H9 (cell line): ENCODE measurements at regions not wholly inside any gene's neighbourhood (a gene's known extent, or its start where the extent isn't known, plus 50 kb on each side); places are given as distances from the start of the nearest gene placed in this dataset.

Experiments
- DNase-seq: peaks from one replicate; pipeline ENCODE4 v3.0.0-alpha.2; 2017
- H2AFZ ChIP-seq: one replicate; pipeline ENCODE4 v1.6.1; 2013; ENCODE audit warnings: mild to moderate bottlenecking, low read length, control low read depth, moderate library complexity
- H2AK5ac ChIP-seq: 2 replicates; pipeline ENCODE4 v1.6.1; 2013; ENCODE audit warnings: low read length, control low read depth, mixed read lengths; ENCODE audit not compliant: insufficient read length
- H2BK120ac ChIP-seq: one replicate; pipeline ENCODE4 v1.6.1; 2013; ENCODE audit warnings: low read depth, mild to moderate bottlenecking, low read length, control low read depth, inconsistent platforms; ENCODE audit not compliant: poor library complexity, severe bottlenecking
- H2BK12ac ChIP-seq: 2 replicates; pipeline ENCODE4 v1.6.1; 2013; ENCODE audit warnings: low read length, control low read depth, mixed read lengths, low read depth; ENCODE audit not compliant: insufficient read length
- H2BK15ac ChIP-seq: 2 replicates; pipeline ENCODE4 v1.6.1; 2013; ENCODE audit warnings: low read depth, low read length, control low read depth
- H2BK20ac ChIP-seq: one replicate; pipeline ENCODE4 v1.6.1; 2013; ENCODE audit warnings: low read depth, mild to moderate bottlenecking, low read length, control low read depth, inconsistent platforms; ENCODE audit not compliant: poor library complexity, severe bottlenecking
- H2BK5ac ChIP-seq: 2 replicates; pipeline ENCODE4 v1.6.1; 2013; ENCODE audit warnings: low read length, control low read depth, mixed read lengths; ENCODE audit not compliant: insufficient read length
- H3K14ac ChIP-seq: 2 replicates; pipeline ENCODE4 v1.6.1; 2013; ENCODE audit warnings: low read length, control low read depth; ENCODE audit not compliant: insufficient read depth
- H3K18ac ChIP-seq: 2 replicates; pipeline ENCODE4 v1.6.1; 2013; ENCODE audit warnings: low read depth, mild to moderate bottlenecking, mixed read lengths, low read length, control low read depth; ENCODE audit not compliant: insufficient read length
- H3K23ac ChIP-seq: 2 replicates; pipeline ENCODE4 v1.6.1; 2013; ENCODE audit warnings: low read length, control low read depth, mixed read lengths, low read depth; ENCODE audit not compliant: insufficient read length
- H3K23me2 ChIP-seq: 2 replicates; pipeline ENCODE4 v1.6.1; 2013; ENCODE audit warnings: low read depth, mild to moderate bottlenecking, mixed read lengths, low read length, control low read depth; ENCODE audit not compliant: insufficient read length, poor library complexity, severe bottlenecking
- H3K27ac ChIP-seq: 2 replicates; pipeline ENCODE4 v1.5.1; 2013; ENCODE audit warnings: low read length, control low read depth, mixed read lengths, low read depth; ENCODE audit not compliant: insufficient read length
- H3K27me3 ChIP-seq: 2 replicates; pipeline ENCODE4 v1.6.1; 2013; ENCODE audit warnings: low read length, control low read depth, inconsistent platforms; ENCODE audit not compliant: insufficient read depth
- H3K4ac ChIP-seq: 2 replicates; pipeline ENCODE4 v1.6.1; 2013; ENCODE audit warnings: low read depth, mild to moderate bottlenecking, control low read depth, inconsistent platforms, low read length, moderate library complexity
- H3K4me1 ChIP-seq: 2 replicates; pipeline ENCODE4 v1.6.1; 2013; ENCODE audit warnings: low read length, control low read depth, inconsistent platforms; ENCODE audit not compliant: insufficient read depth
- H3K4me2 ChIP-seq: 2 replicates; pipeline ENCODE4 v1.6.1; 2013; ENCODE audit warnings: low read length, control low read depth, mixed read lengths; ENCODE audit not compliant: insufficient read length, insufficient read depth
- H3K56ac ChIP-seq: 2 replicates; pipeline ENCODE4 v1.6.1; 2013; ENCODE audit warnings: low read depth, mild to moderate bottlenecking, mixed read lengths, low read length, control low read depth; ENCODE audit not compliant: insufficient read length
- H3K79me1 ChIP-seq: 2 replicates; pipeline ENCODE4 v1.6.1; 2013; ENCODE audit warnings: low read depth, mild to moderate bottlenecking, moderate library complexity, low read length, control low read depth, inconsistent platforms; ENCODE audit not compliant: insufficient read depth, poor library complexity, severe bottlenecking
- H3K79me2 ChIP-seq: 2 replicates; pipeline ENCODE4 v1.6.1; 2013; ENCODE audit warnings: low read length, control low read depth, inconsistent platforms; ENCODE audit not compliant: insufficient read depth
- H3K9ac ChIP-seq: 2 replicates; pipeline ENCODE4 v1.6.1; 2013; ENCODE audit warnings: low read length, control low read depth, mixed read lengths; ENCODE audit not compliant: insufficient read length; ENCODE audit errors: extremely low read depth
- H3K9me3 ChIP-seq: one replicate; pipeline ENCODE4 v1.6.1; 2013; ENCODE audit warnings: low read depth, low read length, inconsistent platforms; ENCODE audit not compliant: control insufficient read depth
- H3T11ph ChIP-seq: one replicate; pipeline ENCODE4 v1.6.1; 2013; ENCODE audit warnings: mild to moderate bottlenecking, low read length, control low read depth, inconsistent platforms
- H4K20me1 ChIP-seq: one replicate; pipeline ENCODE4 v1.6.1; 2013; ENCODE audit not compliant: control insufficient read depth, insufficient read length, insufficient read depth
- H4K5ac ChIP-seq: 2 replicates; pipeline ENCODE4 v1.6.1; 2013; ENCODE audit warnings: low read depth, mild to moderate bottlenecking, mixed read lengths, low read length, control low read depth; ENCODE audit not compliant: insufficient read length
- H4K8ac ChIP-seq: replicated peaks from 2 replicates; pipeline ENCODE4 v1.6.1; 2013; ENCODE audit warnings: low read length, control low read depth, mixed read lengths, low read depth; ENCODE audit not compliant: insufficient read length
- H4K91ac ChIP-seq: 2 replicates; pipeline ENCODE4 v1.6.1; 2013; ENCODE audit warnings: low read depth, mild to moderate bottlenecking, moderate library complexity, mixed read lengths, low read length, control low read depth; ENCODE audit not compliant: insufficient read length
- H3K27ac Mint-ChIP-seq, 3 experiments: 2 replicates in 2 of 3; 3 replicates in 1 of 3; pipeline ENCODE4 v1.8.0; 2020 to 2021; ENCODE audit warnings: mixed read lengths in 3 of 3, mild to moderate bottlenecking in 1 of 3, moderate library complexity in 1 of 3
- H3K27me3 Mint-ChIP-seq: 2 replicates; pipeline ENCODE4 v1.8.0; 2021; ENCODE audit warnings: low read depth, mild to moderate bottlenecking, moderate library complexity, mixed read lengths
- H3K36me3 Mint-ChIP-seq, 3 experiments: 2 replicates in 2 of 3; 3 replicates in 1 of 3; pipeline ENCODE4 v1.8.0; 2020 to 2021; ENCODE audit warnings: low read depth in 3 of 3, mixed read lengths in 3 of 3; ENCODE audit not compliant: insufficient read depth in 1 of 3
- H3K4me1 Mint-ChIP-seq, 2 experiments: 2 replicates each; pipeline ENCODE4 v1.8.0; 2020; ENCODE audit warnings: mixed read lengths in 2 of 2
- H3K4me3 Mint-ChIP-seq, 2 experiments: 2 replicates in 1 of 2; 3 replicates in 1 of 2; pipeline ENCODE4 v1.8.0; 2020 to 2021; ENCODE audit warnings: mild to moderate bottlenecking in 2 of 2, mixed read lengths in 2 of 2, moderate library complexity in 1 of 2
- H3K9me3 Mint-ChIP-seq, 2 experiments: 2 replicates in 1 of 2; 3 replicates in 1 of 2; pipeline ENCODE4 v1.8.0; 2020; ENCODE audit warnings: mild to moderate bottlenecking in 2 of 2, mixed read lengths in 2 of 2, moderate library complexity in 1 of 2
- CTCF ChIP-seq: fragments of 200-600 bp; sonication (generic); conservative IDR thresholded peaks from 3 replicates; pipeline ENCODE4 v1.8.0; 2021; ENCODE audit warnings: antibody characterized with exemption, mild to moderate bottlenecking
- WGBS: extraction: QIAGEN DNeasy Blood & Tissue Kit; methylation state at CpG from one replicate; pipeline ENCODE4 v1.1.7; 2013; ENCODE audit warnings: missing lambda C conversion rate, low lambda C conversion rate, mixed read lengths; ENCODE audit not compliant: insufficient read length; ENCODE audit errors: extremely low coverage; 5-methylcytosine and 5-hydroxymethylcytosine counted together

- Histone ChIP-seq H2BK5ac (no peak overlapping the region), H3K9me3 (peaks cover 6% of the 10 kb centered on the region), H4K91ac (no peak overlapping the region), H2AFZ (no peak overlapping the region), H4K8ac (no peak overlapping the region), H3K4ac (no peak overlapping the region), H2BK20ac (no peak overlapping the region), H2BK15ac (no peak overlapping the region), H3K23me2 (no peaks in the 10 kb centered on the region), H3K23ac (no peak overlapping the region), H3K4me2 (no peak overlapping the region), H3K79me2 (no peaks in the 10 kb centered on the region), H4K5ac (no peak overlapping the region), H2BK12ac (no peak overlapping the region), H2AK5ac (no peak overlapping the region), H3K4me1 (peaks cover 5% of the 10 kb centered on the region; the same call in 1 of the 2 replicates), H3T11ph (no peak overlapping the region), H3K14ac (no peak overlapping the region), H2BK120ac (no peak overlapping the region), H3K9ac (no peak overlapping the region), H3K56ac (no peak overlapping the region), H3K79me1 (no peaks in the 10 kb centered on the region), H3K27me3 (no peaks in the 10 kb centered on the region), H3K18ac (no peak overlapping the region), H4K20me1 (no peaks in the 10 kb centered on the region), H3K27ac (no peak overlapping the region)
- Mint-ChIP-seq H3K4me1 (peaks cover 42 to 45% of the 10 kb centered on the region in 2 experiments), H3K27me3 (no peaks in the 10 kb centered on the region), H3K27ac (peak overlapping the region in 1 of 3 experiments; percentile 32; a peak in 2 of 7 replicates), H3K36me3 (peaks cover 11 to 18% (median 16%) of the 10 kb centered on the region in 3 experiments; a peak in 6 of 7 replicates), H3K9me3 (no peaks in the 10 kb centered on the region), H3K4me3 (0 out of 5 replicates have a peak overlapping the region, but pooled peaks of 1 of the 2 experiments have one; percentile 6)
- no peak for TF ChIP-seq CTCF
- WGBS: no CpG with 5 or more reads among the region's 11 CpGs
- DNase-seq: no peak
Measured at GRCh38 chr1:245054507-245055270, 100.1 kb upstream of the KIF26B start.
